Cardiac septum (tissue), 1 donor: ENCODE measurements at regions not wholly inside any gene's neighbourhood (a gene's known extent, or its start where the extent isn't known, plus 50 kb on each side); places are given as distances from the start of the nearest gene placed in this dataset.
"Not testable (repeated sequence)": the region's sequence is repeated elsewhere in the genome, so short reads cannot be mapped to it uniquely, and the experiment has no call there.

ENCODE experiments used
- DNase-seq: peaks from one replicate; pipeline ENCODE4 v3.0.0-alpha.2; 2020; ENCODE audit warnings: low spot score
- intact Hi-C: fragments of 100-400 bp; cut with DNase I; formaldehyde crosslinking; loops from one replicate; pipeline ENCODE4 v1.14.0; 2022
- donor health status: DM: no; HTN: no; CAD: no.

DNA sequence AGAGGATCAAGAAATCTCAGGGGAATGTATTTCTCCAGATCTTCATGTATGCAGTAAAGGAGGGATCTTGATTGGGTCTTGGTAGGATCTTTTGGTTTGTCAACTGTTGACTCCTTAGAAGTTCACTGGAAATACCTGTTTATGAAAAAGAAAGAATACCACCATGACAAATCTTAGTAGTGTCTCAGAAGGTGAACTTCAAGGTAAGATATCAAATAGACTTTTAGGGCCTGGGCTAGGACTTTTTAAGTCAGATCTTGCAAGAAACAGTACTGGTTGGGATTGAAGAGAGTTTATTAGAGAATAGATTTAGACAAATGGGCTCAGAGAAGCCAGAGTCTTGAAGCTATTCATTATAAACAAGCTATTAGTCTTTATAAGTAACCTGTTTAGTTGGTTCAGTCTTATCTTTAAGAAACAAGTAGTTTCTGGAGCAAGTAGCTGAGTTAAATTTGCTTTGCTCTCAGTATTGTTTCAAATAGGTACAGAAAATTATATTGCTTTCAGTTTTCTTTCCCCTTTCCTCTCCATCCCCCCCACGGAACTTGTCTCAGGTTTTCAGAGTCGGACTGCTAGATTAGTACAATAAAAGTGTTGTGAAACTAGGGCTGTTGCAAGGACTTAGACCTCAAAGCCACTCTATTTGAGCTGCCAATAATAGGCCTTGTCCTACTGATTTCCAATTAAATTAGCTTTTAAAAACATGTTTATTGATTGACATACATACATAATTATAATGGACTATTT lies 529.1 kb upstream of the CITED2 start:
- intact Hi-C loops: no loop called here
- no peak for DNase-seq

GRCh38 chr6:139895205-139895793 lies 520.9 kb upstream of the CITED2 start:
- intact Hi-C loops: no loop called here
- no peak for DNase-seq

- intact Hi-C loops: no loop called here
- DNase-seq: no peak
Observed at GRCh38 chr6:139894271-139894670, 519.8 kb upstream of the CITED2 start.

DNA sequence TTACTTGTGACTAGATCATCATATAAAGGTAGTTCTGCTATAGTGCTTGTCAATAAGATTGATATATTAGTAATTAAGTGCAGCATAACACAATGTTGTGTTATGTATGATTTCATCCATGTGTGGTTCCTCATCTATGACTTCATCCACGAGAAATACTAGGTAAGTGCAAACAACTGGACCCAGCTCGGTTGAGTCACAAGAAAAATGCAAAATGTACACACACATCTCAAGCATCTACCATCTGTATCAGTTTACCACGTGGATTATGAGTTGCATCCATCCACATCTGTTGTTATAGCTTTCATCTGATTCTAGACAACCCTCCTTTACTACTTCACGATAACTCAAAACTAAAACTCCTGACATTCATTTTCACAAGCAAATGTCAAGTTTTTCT lies 517.0 kb upstream of the CITED2 start:
- intact Hi-C loops: no loop called here
- DNase-seq: no peak

DNA sequence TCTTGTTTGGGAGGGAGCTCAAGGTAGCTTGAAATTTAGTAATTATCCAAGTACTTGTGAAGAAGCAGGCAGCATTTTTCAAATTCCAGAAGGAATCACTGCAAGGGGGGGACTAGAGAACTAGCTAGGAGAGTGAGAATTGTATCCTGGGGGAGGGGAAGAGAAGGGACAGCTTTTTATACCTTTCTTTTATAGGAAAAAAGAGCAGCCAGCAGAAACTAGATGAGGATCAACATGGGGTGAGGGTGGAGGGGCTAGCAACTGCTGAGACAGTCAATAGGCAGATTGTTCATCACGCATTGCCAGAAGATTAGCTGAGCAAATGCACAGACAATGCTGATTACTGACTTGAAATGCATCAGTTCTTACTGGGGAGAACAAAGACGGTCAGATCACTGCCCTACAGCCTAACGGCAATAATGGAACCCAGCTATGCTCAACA lies 514.3 kb upstream of the CITED2 start:
- intact Hi-C loops: no loop called here
- DNase-seq: no peak

- intact Hi-C loops: no loop called here
- DNase-seq: no peak
Observed at GRCh38 chr6:139887275-139887674, 512.8 kb upstream of the CITED2 start.

GRCh38 chr6:139886396-139886795 lies 511.9 kb upstream of the CITED2 start:
- intact Hi-C loops: no loop called here
- no peak for DNase-seq

DNA sequence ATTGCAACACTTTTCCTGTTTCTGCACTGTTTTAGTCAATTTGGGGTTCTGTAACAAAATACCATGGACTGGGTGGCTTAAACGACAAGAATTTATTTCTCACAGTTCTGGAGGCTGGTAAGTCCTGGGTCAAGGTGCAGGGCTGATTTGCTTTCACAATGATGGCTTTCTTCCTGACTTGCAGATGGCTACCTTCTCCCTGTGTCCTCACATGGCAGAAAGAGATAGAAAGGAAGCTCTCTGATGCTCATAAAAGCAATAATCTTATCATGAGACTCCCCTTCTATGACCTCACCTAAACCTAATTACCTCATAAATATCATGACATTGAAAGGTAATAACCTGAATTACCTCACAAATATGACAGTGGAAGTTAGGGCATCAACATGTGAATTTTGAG lies 511.5 kb upstream of the CITED2 start:
- intact Hi-C loops: no loop called here
- DNase-seq: no peak

- intact Hi-C loops: loop anchor here (2.0 to 5.0 kb wide), 4 partner anchors 94 to 1679 kb away; no protein-coding TSS in a partner anchor
Observed at GRCh38 chr6:139883776-139884175, 509.3 kb upstream of the CITED2 start.

DNA sequence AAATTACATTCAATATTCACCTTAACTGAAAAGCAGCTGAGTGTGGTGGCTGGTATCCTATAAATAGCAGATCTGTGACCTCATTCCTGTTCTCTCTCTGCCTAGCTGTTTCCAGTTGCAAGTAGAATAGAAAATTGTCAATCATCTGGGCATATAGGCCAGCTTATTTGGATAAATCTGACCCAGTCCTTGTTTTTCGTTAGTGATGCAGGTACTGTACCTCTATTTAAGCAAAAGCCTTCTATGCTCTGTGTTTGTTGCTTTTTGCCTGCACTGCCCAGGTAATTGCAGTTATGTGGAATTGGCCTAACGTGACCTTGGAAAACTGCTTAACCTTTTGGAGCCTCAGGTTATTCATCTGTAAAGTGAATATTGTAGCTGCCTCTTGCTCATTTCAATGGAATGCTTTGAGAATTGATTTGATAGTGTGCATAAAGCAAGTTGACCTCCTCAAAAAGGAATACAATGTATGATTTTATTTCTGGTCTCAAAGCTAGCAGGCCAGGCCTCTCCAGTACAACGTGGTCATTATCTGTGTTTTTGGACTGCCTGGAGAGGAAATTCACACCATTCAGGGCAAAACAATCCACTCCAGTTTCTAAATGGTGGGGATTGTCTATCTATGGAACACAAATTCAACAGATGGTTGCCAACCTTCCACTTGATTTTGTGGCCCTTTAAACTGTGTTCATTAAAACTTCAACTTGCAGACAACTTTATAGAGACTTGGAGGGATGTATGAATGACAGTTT lies 508.7 kb upstream of the CITED2 start:
- no peak for DNase-seq
- intact Hi-C loops: loop anchor here (2.0 to 5.0 kb wide), 4 partner anchors 94 to 1679 kb away; no protein-coding TSS in a partner anchor

More at GRCh38 chr6:139883776-139884175, 509.3 kb upstream of the CITED2 start:
- no peak for DNase-seq

DNA sequence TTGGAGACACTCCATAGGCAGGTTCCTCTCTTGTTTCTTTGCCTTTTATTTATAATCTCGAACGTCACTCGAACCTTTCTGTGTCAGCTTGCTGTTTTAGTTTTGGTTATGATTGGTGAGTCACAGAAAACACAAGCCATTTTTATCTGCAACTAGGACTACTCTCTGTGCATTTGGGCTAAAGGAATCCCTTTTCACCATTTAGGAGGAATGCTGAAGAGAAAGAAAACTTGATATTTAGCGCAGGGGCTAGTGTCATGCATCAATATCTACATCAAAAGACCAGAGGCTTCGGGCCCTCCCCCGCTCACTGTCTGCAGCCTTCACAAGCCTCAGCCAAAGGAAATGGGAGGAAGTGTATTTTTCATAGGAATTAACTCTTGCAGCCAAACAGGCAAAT lies 507.8 kb upstream of the CITED2 start:
- DNase-seq: no peak
- intact Hi-C loops: loop anchor here (2.0 to 5.0 kb wide), 4 partner anchors 95 to 1680 kb away; no protein-coding TSS in a partner anchor

- no peak for DNase-seq
- intact Hi-C loops: loop anchor here (2.0 to 5.0 kb wide), 4 partner anchors 96 to 1681 kb away; no protein-coding TSS in a partner anchor
Observed at GRCh38 chr6:139881728-139882211, 507.3 kb upstream of the CITED2 start.

DNA sequence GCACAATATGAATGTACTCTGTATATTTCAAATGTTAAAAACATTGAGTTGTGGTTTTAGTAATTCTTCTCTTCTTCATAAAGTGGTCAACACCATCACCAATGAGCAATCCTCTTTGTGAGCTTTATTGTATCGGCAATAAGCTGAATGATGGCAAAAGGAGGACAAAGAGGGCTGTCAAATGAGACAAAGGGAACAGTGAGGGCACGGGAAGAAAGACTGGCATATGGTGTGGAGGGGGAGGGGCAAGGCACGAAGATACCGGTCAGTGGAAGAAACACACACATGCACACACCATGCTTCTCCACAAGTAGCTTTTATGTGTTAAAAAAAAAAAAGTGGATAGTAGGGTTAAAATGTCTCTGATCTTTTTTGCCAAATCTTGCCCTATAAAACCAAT lies 506.8 kb upstream of the CITED2 start:
- intact Hi-C loops: loop anchor here (5.0 kb wide), 3 partner anchors 96 to 1681 kb away; no protein-coding TSS in a partner anchor

DNA sequence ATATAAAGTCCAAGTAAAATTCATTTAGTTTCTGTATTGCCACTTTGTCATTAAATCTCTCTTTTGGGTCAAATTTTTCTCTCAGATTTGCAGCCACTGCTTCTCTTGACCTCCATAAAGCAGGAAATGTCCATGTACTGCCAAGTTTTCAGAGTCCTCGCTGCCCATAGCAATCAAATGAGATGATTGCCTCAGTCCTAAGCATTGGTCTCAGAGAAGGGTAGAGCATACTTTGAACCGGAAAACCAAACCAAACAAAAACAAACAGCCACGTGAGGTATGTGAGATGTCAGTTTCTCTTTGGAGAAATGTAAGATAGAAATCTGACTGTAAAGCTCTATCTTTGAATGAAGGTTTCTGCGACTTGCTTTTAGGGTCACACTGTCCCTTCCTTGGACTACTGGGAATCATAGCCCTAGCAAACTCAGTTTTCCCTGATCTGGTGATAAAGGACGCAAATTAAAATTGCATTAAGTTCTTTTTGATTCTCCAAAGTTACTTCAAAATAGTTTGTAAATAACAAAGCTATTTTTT lies 505.4 kb upstream of the CITED2 start:
- intact Hi-C loops: loop anchor here (5.0 kb wide), 3 partner anchors 97 to 1682 kb away; no protein-coding TSS in a partner anchor
- no peak for DNase-seq

More for the DNA sequence above, 506.8 kb upstream of the CITED2 start:
- no peak for DNase-seq

GRCh38 chr6:139879241-139879640 lies 504.8 kb upstream of the CITED2 start:
- intact Hi-C loops, DNase-seq: not testable (repeated sequence)

GRCh38 chr6:139877828-139878405 lies 503.5 kb upstream of the CITED2 start:
- no peak for DNase-seq
- intact Hi-C loops: no loop called here

DNA sequence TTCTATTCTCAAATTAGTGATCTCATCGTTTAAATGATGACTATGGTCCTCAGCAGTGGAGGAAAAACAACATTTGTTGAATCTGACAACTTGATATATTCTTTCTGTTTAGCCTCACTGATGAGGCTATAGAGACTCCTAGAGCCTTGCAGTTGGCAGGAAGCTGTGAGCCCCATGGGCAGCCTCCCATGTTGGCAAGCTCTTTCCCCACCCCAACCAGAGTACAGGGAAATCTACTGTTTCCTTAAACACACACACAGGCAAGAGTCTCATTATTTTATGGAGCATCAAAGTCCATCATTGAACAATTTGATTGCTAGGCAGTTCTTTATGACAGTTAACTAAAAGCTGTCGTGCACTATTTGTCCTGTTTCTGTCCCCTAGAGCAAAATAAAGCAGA lies 498.2 kb upstream of the CITED2 start:
- intact Hi-C loops: no loop called here
- DNase-seq: no peak

DNA sequence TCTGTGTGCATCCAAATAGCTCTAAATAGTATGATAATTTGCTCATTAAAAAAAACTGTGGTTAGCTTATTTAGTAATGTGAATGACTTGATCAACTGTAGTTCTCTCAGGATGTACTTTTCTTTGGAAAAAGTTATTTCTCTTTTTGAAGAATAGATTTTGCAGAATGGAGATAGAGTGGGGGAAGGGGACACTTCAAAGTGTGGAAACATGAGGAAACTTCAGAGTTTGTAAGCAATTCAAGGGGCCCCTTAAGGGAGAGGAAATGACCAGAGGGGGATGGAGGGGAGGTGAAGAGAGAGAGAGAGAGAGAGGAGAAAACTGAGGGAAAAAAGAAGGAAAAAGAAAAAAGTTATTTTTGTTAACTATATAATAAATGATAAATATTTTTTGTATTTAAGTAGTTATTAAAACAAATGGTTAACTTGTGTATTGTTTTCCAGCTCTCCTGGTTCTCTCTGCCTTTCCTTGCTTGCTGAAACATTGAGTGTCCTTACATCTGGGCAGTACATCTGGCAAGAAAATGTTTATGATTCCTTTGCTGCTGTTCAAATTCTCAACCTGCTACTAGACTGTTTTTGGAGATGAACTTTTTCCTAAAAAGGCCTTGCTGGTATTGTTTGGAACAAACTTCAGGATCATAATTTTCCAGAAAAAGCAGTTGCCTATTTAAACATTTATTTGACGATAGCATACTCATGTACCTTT lies 497.5 kb upstream of the CITED2 start:
- intact Hi-C loops: no loop called here
- no peak for DNase-seq
